ENCODE measurements at regions not wholly inside any gene's neighbourhood (a gene's known extent, or its start where the extent isn't known, plus 50 kb on each side); places are given as distances from the start of the nearest gene placed in this dataset. TPM values are rescaled to one million over a fixed set of nuclear protein-coding genes. Genes with fewer than 3 reads are reported as not detected.

GRCh38 chr20:57118107-57118769 is 148.2 kb downstream of the BMP7 start:
- Histone ChIP-seq H3K36me3 (ENCODE audit: control insufficient read depth in 2 of 2, insufficient read depth in 2 of 2, low read length in 1 of 2) (no peaks in the 10 kb centered on the region), H3K9me3 (replicated peaks; ENCODE audit: control insufficient read depth, insufficient read depth, low read length) (no peaks in the 10 kb centered on the region), H3K4me3 (no peak overlapping the region), H3K4me1 (ENCODE audit: control insufficient read depth, insufficient read depth, low read length) (no peaks in the 10 kb centered on the region), H3K27me3 (replicated peaks in 1 of 2; ENCODE audit: control insufficient read depth in 2 of 2, insufficient read depth in 2 of 2, low read length in 1 of 2) (no peaks in the 10 kb centered on the region), H4K20me1 (ENCODE audit: control insufficient read depth, insufficient read depth) (no peaks in the 10 kb centered on the region), H3K4me2 (ENCODE audit: control insufficient read depth, insufficient read depth) (no peak overlapping the region), H3K9ac (ENCODE audit: control insufficient read depth, insufficient read depth, low read length) (no peak overlapping the region), H2AFZ (ENCODE audit: control insufficient read depth, low read depth, low read length) (no peak overlapping the region), H3K79me2 (ENCODE audit: control insufficient read depth, insufficient read depth, low read length) (no peaks in the 10 kb centered on the region), H3K27ac (ENCODE audit: control insufficient read depth, insufficient read depth) (no peak overlapping the region)
- ChIA-PET RAD21 (ENCODE audit: unreplicated experiment) (no interaction called here), SMC1A (ENCODE audit: uncharacterized antibody, unreplicated experiment) (no interaction called here), POLR2A (no interaction called here), CTCF (no interaction called here)
- TF ChIP-seq SIN3A (IDR thresholded peaks at IDR 0.05; ENCODE audit: low read depth, low read length) (no peak), NFXL1 (IDR thresholded peaks at IDR 0.05; ENCODE audit: borderline replicate concordance) (peak; percentile 90; the same call in 1 of the 2 replicates)
- in situ Hi-C loops (cut with MboI) (no loop called here), intact Hi-C loops (cut with micrococcal nuclease; ENCODE audit: unreplicated experiment) (no loop called here)
- no TSS peak for BruUV-seq (replicated peaks)
- WGBS (ENCODE audit: insufficient coverage, insufficient replicate concordance, low lambda C conversion rate, missing lambda C conversion rate): 79% methylated on average over 14 of the region's 21 CpGs
- ATAC-seq (no peak), DNase-seq (ENCODE audit: low read depth, low spot score) (no peak), FAIRE-seq (no peak)

Small RNA genes lying in the stretch of these regions (small RNA-seq; reads per million reads assigned to genes)
- gene RNU6-929P: not detected
